ENCODE measurements at regions not wholly inside any gene's neighbourhood (a gene's known extent, or its start where the extent isn't known, plus 50 kb on each side); places are given as distances from the start of the nearest gene placed in this dataset.

DNA sequence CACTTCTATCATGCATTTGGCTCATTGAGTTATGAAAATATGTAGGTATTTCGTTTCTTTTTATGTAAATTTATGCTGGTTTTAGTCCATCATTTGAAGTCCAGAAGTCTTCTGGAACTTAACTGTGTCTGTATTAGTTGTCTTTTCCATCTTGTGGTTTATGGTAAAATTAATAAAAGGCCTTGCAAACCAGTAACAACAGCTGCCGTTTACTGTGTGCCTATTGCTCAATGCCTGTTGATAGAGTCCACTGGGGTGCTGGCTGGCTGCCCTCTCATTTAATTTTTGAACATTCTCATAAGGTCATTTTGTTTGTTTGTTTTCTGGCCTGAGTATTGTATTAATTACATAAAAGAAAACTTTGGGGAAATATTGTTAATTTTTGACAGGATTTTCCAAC lies 98.0 kb downstream of the NAA11 start:
- TF ChIP-seq, protein P1, sequence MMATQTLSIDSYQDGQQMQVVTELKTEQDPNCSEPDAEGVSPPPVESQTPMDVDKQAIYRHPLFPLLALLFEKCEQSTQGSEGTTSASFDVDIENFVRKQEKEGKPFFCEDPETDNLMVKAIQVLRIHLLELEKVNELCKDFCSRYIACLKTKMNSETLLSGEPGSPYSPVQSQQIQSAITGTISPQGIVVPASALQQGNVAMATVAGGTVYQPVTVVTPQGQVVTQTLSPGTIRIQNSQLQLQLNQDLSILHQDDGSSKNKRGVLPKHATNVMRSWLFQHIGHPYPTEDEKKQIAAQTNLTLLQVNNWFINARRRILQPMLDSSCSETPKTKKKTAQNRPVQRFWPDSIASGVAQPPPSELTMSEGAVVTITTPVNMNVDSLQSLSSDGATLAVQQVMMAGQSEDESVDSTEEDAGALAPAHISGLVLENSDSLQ (IDR thresholded peaks at IDR 0.05): no peak
- no peak for TF ChIP-seq SP1 (IDR thresholded peaks at IDR 0.05)
- no peak for TF ChIP-seq FOXM1 (IDR thresholded peaks at IDR 0.05; ENCODE audit: borderline replicate concordance)
- TF ChIP-seq FOXK2 (IDR thresholded peaks at IDR 0.05): no peak
- no peak for TF ChIP-seq ARNT (IDR thresholded peaks at IDR 0.05)
- TF ChIP-seq ELF4 (IDR thresholded peaks at IDR 0.05): no peak
- TF ChIP-seq SUZ12 (IDR thresholded peaks at IDR 0.05): no peak
- TF ChIP-seq FOXA1 (IDR thresholded peaks at IDR 0.05): no peak
- TF ChIP-seq CTBP1 (IDR thresholded peaks at IDR 0.05; ENCODE audit: borderline replicate concordance): no peak
- no peak for TF ChIP-seq TARDBP (IDR thresholded peaks at IDR 0.05)
- no peak for TF ChIP-seq HDGF (IDR thresholded peaks at IDR 0.05; ENCODE audit: borderline replicate concordance)
- TF ChIP-seq NFRKB (IDR thresholded peaks at IDR 0.05): no peak
- no peak for TF ChIP-seq BHLHE40 (IDR thresholded peaks at IDR 0.05; ENCODE audit: borderline replicate concordance)
- TF ChIP-seq ZNF384 (IDR thresholded peaks at IDR 0.05): no peak
